K562 (cell line): ENCODE measurements at regions not wholly inside any gene's neighbourhood (a gene's known extent, or its start where the extent isn't known, plus 50 kb on each side); places are given as distances from the start of the nearest gene placed in this dataset.
A peak's percentile ranks its signal among the peaks of the same experiment; 100 is the strongest.

Experiments used
- ATAC-seq: fragments of 200-7000 bp; cut with Tn5 transposase; 3 replicates; pipeline ENCODE4 v1.9.1; 2020; ENCODE audit warnings: moderate library complexity
- BruUV-seq: library from RNA; stranded (reverse); fragments of 400-500 nt; replicated peaks from 2 replicates; lab custom pipeline; 2021; lab: Mats Ljungman, UMichigan
- CTCF ChIA-PET: fragments of 300-600 bp; formaldehyde crosslinking; extraction: SDS; loops from one replicate; lab custom pipeline; 2021; ENCODE audit warnings: low intra/inter-chr PET ratio; lab: Yijun Ruan, JAX
- POLR2A ChIA-PET: fragments of 300-600, 350-650 bp; sonication (Branson Sonifier 250); formaldehyde crosslinking; extraction: SDS; loops from one replicate; lab custom pipeline; 2021; ENCODE audit warnings: antibody characterized with exemption, inconsistent platforms; lab: Yijun Ruan, JAX
- DNase-seq, 4 experiments: peaks; one replicate each; pipeline versions ENCODE4 v3.0.0 to v3.0.0-alpha.2; 2011 to 2018; ENCODE audit warnings: low spot score in 3 of 4, mixed read lengths in 3 of 4; ENCODE audit errors: extremely low read depth in 1 of 4
- FAIRE-seq: peaks from 2 replicates; lab custom pipeline; 2011; peaks lifted over from hg19 to GRCh38; lab: Jason Lieb, UNC
- H2AFZ ChIP-seq: 2 replicates; pipeline ENCODE4 v1.6.0; 2011; ENCODE audit warnings: low read depth, low read length, control low read depth, inconsistent platforms
- H3K27ac ChIP-seq: fragments of 200-600 bp; 3 replicates; pipeline ENCODE4 v1.8.0; 2011; ENCODE audit warnings: low read depth, mild to moderate bottlenecking, control low read depth, inconsistent platforms, low read length, moderate library complexity, mixed read lengths; ENCODE audit errors: extremely low read depth
- H3K27me3 ChIP-seq, 2 experiments: fragments of 300-600 bp in 1 of 2; 2 replicates in 1 of 2; 3 replicates in 1 of 2; pipeline versions ENCODE4 v1.6.0 to v1.8.0; 2011; ENCODE audit warnings: inconsistent platforms in 2 of 2, low read length in 2 of 2, mild to moderate bottlenecking in 1 of 2, mixed read lengths in 1 of 2, moderate library complexity in 1 of 2; ENCODE audit not compliant: control insufficient read depth in 2 of 2, insufficient read depth in 2 of 2
- H3K36me3 ChIP-seq: fragments of 300-600 bp; 3 replicates; pipeline ENCODE4 v1.8.0; 2011; ENCODE audit warnings: mild to moderate bottlenecking, low read length, inconsistent platforms; ENCODE audit not compliant: control insufficient read depth, insufficient read depth
- H3K4me1 ChIP-seq, 2 experiments: fragments of 200-600 bp in 1 of 2; replicated peaks in 1 of 2; 2 replicates in 1 of 2; 3 replicates in 1 of 2; pipeline versions ENCODE4 v1.5.1 to v1.8.0; 2011; ENCODE audit warnings: inconsistent platforms in 2 of 2, low read length in 2 of 2, mild to moderate bottlenecking in 1 of 2, mixed read lengths in 1 of 2, moderate library complexity in 1 of 2; ENCODE audit not compliant: control insufficient read depth in 2 of 2, insufficient read depth in 2 of 2
- H3K4me2 ChIP-seq: 2 replicates; pipeline ENCODE4 v1.6.1; 2011; ENCODE audit warnings: low read length, control low read depth, inconsistent platforms, mixed read lengths; ENCODE audit not compliant: insufficient read depth
- H3K4me3 ChIP-seq: fragments of 200-600 bp; sonication (generic), shearing (Covaris generic); 2 replicates; pipeline ENCODE4 v1.5.1; 2016; ENCODE audit warnings: control low read depth, inconsistent platforms
- H3K79me2 ChIP-seq: fragments of 200-600 bp; 3 replicates; pipeline ENCODE4 v1.8.0; 2011; ENCODE audit warnings: low read length, inconsistent platforms; ENCODE audit not compliant: control insufficient read depth, insufficient read depth
- H3K9ac ChIP-seq, 2 experiments: 2 replicates each; pipeline versions ENCODE4 v1.6.0 to v1.6.1; 2011; ENCODE audit warnings: low read depth in 2 of 2, low read length in 2 of 2, control low read depth in 1 of 2, inconsistent platforms in 1 of 2, mild to moderate bottlenecking in 1 of 2, mixed read lengths in 1 of 2; ENCODE audit not compliant: insufficient read depth in 1 of 2
- H3K9me1 ChIP-seq: one replicate; pipeline ENCODE4 v1.6.0; 2011; ENCODE audit warnings: inconsistent platforms, mild to moderate bottlenecking, low read length, moderate library complexity; ENCODE audit not compliant: control insufficient read depth, insufficient read depth
- H3K9me3 ChIP-seq: replicated peaks from 2 replicates; pipeline ENCODE4 v1.5.1; 2011; ENCODE audit warnings: low read depth, low read length, inconsistent platforms; ENCODE audit not compliant: control insufficient read depth, insufficient read depth
- H4K20me1 ChIP-seq: replicated peaks from 2 replicates; pipeline ENCODE4 v1.6.1; 2011; ENCODE audit warnings: low read length, inconsistent platforms, mixed read lengths; ENCODE audit not compliant: control insufficient read depth, insufficient read depth
- BACH1 ChIP-seq: fragments of 200-800 bp; sonication (Bioruptor generic); IDR thresholded peaks from 2 replicates; pipeline ENCODE4 v1.6.1; 2016; ENCODE audit warnings: missing genetic modification characterization, missing compliant biosample characterization
- CEBPB ChIP-seq: fragments of 450-650 bp; IDR thresholded peaks from 2 replicates; pipeline ENCODE4 v1.6.1; 2016; ENCODE audit warnings: missing genetic modification characterization, missing compliant biosample characterization
- DNMT1 ChIP-seq: fragments of 450-650 bp; IDR thresholded peaks from 2 replicates; pipeline ENCODE4 v1.6.1; 2016; ENCODE audit warnings: antibody characterized with exemption, mild to moderate bottlenecking
- HNRNPL ChIP-seq: fragments of 200-400 bp; formaldehyde crosslinking; IDR thresholded peaks from 2 replicates; pipeline ENCODE4 v1.6.1; 2017; ENCODE audit warnings: low read depth, mild to moderate bottlenecking, low read length
- SMAD3 ChIP-seq: fragments of 450-650 bp; formaldehyde crosslinking; conservative IDR thresholded peaks from 2 replicates; pipeline ENCODE4 v1.4.0; 2020; ENCODE audit warnings: mild to moderate bottlenecking
- WGBS: fragments of 100-300 bp; shearing (Covaris generic); methylation state at CpG from one replicate; pipeline ENCODE4 v1.1.6; 2016; ENCODE audit warnings: low coverage, mixed read lengths; ENCODE audit not compliant: insufficient coverage; ENCODE audit errors: missing lambda C conversion rate; 5-methylcytosine and 5-hydroxymethylcytosine counted together
- in situ Hi-C: fragments of 300-500 bp; cut with MboI; formaldehyde crosslinking; loops from 4 replicates; pipeline ENCODE4 v1.15.0; 2018; ENCODE audit warnings: inconsistent platforms, mixed read lengths
- intact Hi-C: fragments of 100-400 bp; cut with micrococcal nuclease; formaldehyde crosslinking; loops from 2 replicates; pipeline ENCODE4 v1.14.2; 2022

- Histone ChIP-seq H3K27ac (no peak overlapping the region), H3K9ac (no peak overlapping the region), H3K4me2 (no peak overlapping the region), H3K9me1 (no peaks in the 10 kb centered on the region), H3K36me3 (no peaks in the 10 kb centered on the region), H3K79me2 (no peaks in the 10 kb centered on the region), H4K20me1 (no peaks in the 10 kb centered on the region), H3K9me3 (no peaks in the 10 kb centered on the region), H3K4me3 (no peak overlapping the region), H2AFZ (no peak overlapping the region), H3K4me1 (no peaks in the 10 kb centered on the region), H3K27me3 (peaks cover 5 to 17% of the 10 kb centered on the region in 2 experiments; a peak in 4 of 5 replicates)
- DNase-seq: no peak
- ATAC-seq: no peak
- ChIA-PET POLR2A (no interaction called here), CTCF (no interaction called here)
- WGBS: 8% methylated on average over 1 of the region's 1 CpG
- intact Hi-C loops: no loop called here
- TF ChIP-seq HNRNPL (no peak), CEBPB (tag) (peak; percentile 24; the same call in 1 of the 2 replicates)
- no TSS peak for BruUV-seq
- FAIRE-seq: no peak
- in situ Hi-C loops: no loop called here
These were observed 110.4 kb upstream of the CPSF6 start for GRCh38 chr12:69129017-69129416.

- H3K4me2 ChIP-seq: no peak overlapping the region
- no peaks in the 10 kb centered on the region for H3K9me3 ChIP-seq
- in situ Hi-C loops: no loop called here
- H3K9me1 ChIP-seq: no peaks in the 10 kb centered on the region
- no peaks in the 10 kb centered on the region for H3K79me2 ChIP-seq
- FAIRE-seq: no peak
- no peak for TF ChIP-seq SMAD3 (CRISPR knock-in tag)
- TF ChIP-seq DNMT1: no peak
- no peak for TF ChIP-seq BACH1 (tag)
- ChIA-PET CTCF (no interaction called here), POLR2A (no interaction called here)
- no peak for DNase-seq
- no peak overlapping the region for H3K4me3 ChIP-seq
- no peaks in the 10 kb centered on the region for H3K36me3 ChIP-seq
- ATAC-seq: no peak
- H3K27me3 ChIP-seq: peaks cover 5 to 17% of the 10 kb centered on the region in 2 experiments; a peak in 4 of 5 replicates
- H3K4me1 ChIP-seq: no peaks in the 10 kb centered on the region
- BruUV-seq: no TSS peak
- H4K20me1 ChIP-seq: no peaks in the 10 kb centered on the region
- no peak overlapping the region for H2AFZ ChIP-seq
- WGBS: 5% methylated on average over 4 of the region's 4 CpGs
- H3K27ac ChIP-seq: no peak overlapping the region
- H3K9ac ChIP-seq: no peak overlapping the region
- intact Hi-C loops: no loop called here
These were observed 109.8 kb upstream of the CPSF6 start for GRCh38 chr12:69129564-69129963.
